NCI-H1930 (cell line): ENCODE measurements at regions not wholly inside any gene's neighbourhood (a gene's known extent, or its start where the extent isn't known, plus 50 kb on each side); places are given as distances from the start of the nearest gene placed in this dataset.

Experiments
- DNase-seq, 2 experiments: peaks; one replicate each; lab custom pipeline; 2025; lab: John Stamatoyannopoulos, UW

GRCh38 chr7:41524876-41525275 lies 178.0 kb downstream of the INHBA start:
- no peak for DNase-seq

GRCh38 chr7:41520445-41520844 lies 182.4 kb downstream of the INHBA start:
- DNase-seq = no peak

DNA sequence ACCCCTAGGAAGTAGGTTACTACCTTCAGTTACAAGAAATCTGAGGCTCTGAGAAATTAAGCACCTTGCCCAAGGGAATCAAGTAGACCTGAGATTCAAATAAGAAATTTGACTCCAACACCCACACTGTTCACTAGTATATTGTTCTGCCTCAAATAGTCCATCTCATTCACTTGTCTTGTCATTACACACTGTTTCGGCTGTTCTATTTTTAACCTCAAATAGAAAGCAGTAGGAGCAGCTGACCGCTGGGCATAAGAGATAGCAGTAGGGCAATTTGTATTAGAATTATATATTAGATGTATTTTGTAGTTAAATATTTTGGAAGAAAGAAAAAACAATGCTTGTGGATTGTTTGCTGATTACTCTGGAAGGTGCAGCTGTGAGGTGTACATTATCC lies 185.1 kb downstream of the INHBA start:
- no peak for DNase-seq

DNA sequence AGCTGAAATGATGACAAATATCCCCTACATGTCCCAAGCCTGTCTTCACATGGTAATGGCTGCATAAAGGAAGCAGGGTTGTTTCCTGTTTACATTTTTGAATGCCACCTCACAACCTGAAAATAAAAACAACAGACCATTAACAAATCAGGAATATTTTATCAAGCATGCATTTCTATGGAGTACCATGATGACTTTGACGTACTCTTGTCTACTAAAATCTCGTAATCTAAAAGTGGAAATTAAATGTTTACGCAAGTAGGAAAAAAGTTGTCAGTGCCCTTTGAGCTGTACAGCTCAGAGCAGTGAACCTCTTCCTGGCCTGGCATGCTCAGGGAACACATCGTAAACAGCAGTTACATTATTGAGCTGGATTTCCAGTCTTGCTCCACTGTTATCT lies 194.1 kb downstream of the INHBA start:
- DNase-seq = no peak

DNA sequence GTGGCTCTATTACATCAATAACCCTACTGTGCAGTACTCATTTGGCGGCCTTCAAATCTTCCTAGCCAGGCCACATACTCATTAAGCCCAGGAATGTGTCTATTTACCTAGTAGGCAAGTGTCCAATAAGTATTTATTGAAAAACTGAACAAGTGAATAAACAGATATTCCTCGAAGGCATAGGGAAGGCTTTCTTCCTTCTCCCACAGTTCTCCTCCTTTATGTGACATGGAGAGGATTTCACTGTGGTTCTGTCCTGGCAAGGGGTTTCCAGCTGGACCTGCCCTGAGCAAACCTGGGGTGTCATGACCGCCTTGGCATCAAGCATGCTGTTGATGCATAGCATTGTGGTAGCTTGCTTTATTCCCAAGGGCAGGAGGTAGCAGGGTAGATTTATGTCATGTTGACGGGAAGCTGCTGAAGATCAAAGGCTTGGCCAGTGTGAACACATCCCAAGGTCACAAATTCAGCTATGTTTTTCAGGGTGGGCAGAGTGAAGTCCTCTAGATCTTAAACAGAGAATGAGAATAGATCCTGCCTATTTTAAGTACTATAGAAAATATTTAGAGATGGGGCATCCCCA lies 195.1 kb downstream of the INHBA start:
- DNase-seq = no peak

- DNase-seq = no peak
These were observed 198.5 kb downstream of the INHBA start for GRCh38 chr7:41504214-41504980.

- no peak for DNase-seq
These were observed 199.5 kb downstream of the INHBA start for GRCh38 chr7:41503438-41503837.

DNA sequence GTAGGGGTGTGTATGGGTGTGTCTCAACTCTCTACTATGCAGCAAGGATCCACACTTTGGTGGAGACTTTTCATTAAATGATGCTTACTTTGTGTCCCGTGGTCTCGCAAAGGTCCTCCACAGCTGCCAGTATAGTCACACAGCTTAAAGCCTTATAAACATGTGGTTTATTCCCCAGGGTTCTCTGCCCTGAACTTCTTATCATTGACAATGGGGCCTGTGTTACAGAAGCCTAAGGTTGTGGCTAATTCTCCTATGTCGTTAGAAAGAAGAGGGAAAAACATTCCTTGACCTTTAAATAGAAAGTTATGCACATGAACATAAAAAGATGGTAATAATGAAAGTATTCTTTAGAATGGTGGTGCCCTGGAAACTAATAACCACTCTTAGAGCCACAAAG lies 201.4 kb downstream of the INHBA start:
- no peak for DNase-seq

DNA sequence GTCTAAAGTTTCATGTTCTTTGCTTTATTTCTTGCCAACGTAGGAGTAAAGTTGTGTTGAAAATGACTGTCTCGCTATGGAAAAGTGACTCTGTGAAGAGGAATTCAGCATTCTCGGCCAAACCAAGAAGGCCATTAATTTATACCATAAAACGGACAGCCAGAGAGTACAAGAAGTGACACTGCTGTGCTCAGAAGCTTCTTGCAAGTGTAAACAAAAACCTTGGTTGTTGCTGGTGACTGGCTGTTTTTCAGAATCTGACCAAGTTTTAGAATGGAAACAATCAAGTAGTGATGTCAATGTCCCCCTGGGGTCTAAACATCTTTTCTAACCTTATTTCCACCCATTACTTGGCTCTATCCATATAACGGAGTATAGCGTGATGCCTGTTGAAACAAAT lies 201.9 kb downstream of the INHBA start:
- no peak for DNase-seq

DNA sequence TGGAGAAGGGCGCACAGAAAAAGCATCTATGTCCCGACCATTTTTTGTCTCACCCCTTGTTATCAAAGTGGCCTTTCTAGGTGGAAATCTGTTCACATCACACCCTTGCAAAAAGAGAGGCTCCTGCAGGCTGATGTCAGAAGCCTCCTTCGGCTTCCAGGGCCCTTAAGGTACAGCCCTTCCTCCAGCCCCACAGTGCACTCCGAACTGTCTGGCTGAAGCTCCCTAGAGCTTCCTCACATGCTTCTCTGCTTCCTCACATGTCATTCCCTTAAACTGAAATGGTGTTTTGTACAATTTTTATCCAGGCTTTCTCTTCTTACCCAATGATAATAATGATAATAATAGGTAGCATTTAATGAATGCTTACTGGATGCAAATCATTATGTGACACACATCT lies 210.3 kb downstream of the INHBA start:
- no peak for DNase-seq

GRCh38 chr7:41491883-41492471 lies 210.9 kb downstream of the INHBA start:
- DNase-seq = no peak

DNA sequence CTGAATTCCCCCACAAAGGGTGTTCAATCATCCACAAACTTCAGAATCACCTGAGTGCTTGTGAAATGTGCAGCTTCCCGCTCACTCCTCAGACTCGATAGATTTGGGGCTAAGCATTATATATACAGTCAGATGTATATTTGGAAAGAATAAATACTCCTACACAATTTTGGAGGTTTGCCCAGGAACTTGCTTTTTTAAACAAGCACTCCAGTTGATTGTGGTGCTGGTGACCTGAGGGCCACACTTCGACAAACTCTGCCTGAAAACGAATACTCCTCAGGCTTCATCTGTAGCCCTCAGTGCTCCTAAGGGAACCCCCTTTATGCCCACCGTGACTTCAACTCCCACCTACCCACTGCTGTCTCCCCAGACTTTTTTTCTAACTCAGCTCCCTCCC lies 211.6 kb downstream of the INHBA start:
- no peak for DNase-seq

- no peak for DNase-seq
These were observed 213.0 kb downstream of the INHBA start for GRCh38 chr7:41489885-41490284.

DNA sequence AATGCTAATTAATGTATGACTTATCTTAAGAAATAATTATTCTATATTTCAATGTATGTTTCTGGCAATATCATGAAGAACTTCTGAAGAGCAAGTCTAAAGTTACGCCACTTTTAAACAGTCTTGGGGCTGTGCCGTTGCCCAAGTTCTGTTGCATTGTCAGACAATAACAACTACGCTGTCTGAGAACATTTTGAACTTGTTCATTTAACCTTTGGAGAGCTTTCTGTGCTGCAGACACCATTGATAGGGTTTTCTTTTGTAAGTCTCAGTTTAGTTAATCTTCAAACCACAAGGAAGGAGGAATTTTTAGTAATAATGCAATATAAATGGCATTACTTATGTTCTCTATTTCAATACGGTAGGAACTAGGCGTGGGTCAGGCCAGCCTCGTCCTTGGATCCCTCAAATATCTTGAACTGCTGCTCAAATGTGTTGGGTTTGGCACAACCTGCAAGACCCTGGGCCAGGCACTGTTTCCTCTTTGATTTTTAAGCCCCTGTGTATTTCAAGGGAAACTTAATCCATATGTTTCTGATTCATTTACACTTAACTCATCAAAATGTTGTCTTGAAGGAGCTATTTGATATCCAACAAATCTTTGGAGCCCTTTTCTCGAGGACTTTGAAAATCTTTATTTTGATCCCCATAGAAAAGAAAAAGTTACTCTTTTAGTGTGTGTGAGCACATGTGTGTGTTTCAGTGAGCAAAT lies 215.5 kb downstream of the INHBA start:
- no peak for DNase-seq

GRCh38 chr7:41481353-41481752 lies 221.5 kb downstream of the INHBA start:
- DNase-seq = no peak

- DNase-seq = no peak
These were observed 224.7 kb downstream of the INHBA start for GRCh38 chr7:41478187-41478586.

- no peak for DNase-seq
These were observed 226.5 kb downstream of the INHBA start for GRCh38 chr7:41476460-41476803.

GRCh38 chr7:41475801-41476459 lies 227.0 kb downstream of the INHBA start:
- no peak for DNase-seq

- no peak for DNase-seq
These were observed 230.3 kb downstream of the INHBA start for GRCh38 chr7:41472427-41473125.

DNA sequence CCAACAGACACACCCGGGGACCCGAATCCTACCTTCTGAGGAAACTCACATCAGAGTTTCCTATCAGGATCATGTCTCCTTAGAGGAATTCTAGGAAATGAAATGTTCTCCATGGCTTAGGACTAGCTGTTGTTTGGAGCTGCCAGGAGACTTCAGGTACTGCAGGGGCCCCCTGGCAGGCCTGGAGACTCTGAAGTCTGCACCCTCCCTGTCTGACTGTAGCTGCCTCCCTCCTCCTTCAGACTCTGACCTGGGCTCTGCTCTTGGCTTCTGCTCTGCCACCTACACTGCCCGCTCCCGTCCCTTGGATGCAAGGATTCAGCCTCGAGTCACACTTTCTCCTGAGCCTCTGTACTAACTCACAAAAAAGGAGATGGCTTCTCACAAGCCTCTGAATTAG lies 232.8 kb downstream of the INHBA start:
- DNase-seq = no peak

DNA sequence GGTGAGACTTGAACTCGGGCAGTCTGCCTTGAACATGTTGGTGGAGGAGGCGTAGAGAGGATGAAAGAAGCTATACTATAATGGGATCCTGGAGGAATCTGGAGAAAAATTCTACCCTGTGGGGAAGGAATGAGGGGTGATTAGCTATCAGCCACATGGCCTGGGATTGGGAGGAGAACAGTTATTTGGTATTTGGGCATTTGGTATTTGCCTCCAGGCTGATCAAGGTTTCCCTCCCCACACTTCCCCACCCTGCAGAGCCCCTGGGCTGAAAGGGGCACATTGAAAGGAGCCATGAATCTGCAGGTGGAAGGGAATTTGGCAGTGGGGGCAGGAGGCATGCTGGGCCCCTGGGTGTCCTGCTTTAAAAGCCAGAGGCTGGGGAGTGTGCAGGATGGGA lies 235.3 kb downstream of the INHBA start:
- no peak for DNase-seq
